Stimulated activated CD8-positive, alpha-beta memory T cell treated with anti-CD3 and anti-CD28 coated beads, Interleukin-12 subunit alpha, Interleukin-12 subunit beta, amount 100 ng/mL, for 4 hours (primary cell): ENCODE measurements at regions not wholly inside any gene's neighbourhood (a gene's known extent, or its start where the extent isn't known, plus 50 kb on each side); places are given as distances from the start of the nearest gene placed in this dataset.
"Not testable (repeated sequence)": the region's sequence is repeated elsewhere in the genome, so short reads cannot be mapped to it uniquely, and the experiment has no call there.

Source experiments
- DNase-seq: peaks from one replicate; pipeline ENCODE4 v3.0.0-alpha.2; 2020; ENCODE audit warnings: low read depth

GRCh38 chr13:88717946-88718345 lies 1046.8 kb downstream of the SLITRK5 start:
- DNase-seq, result no peak

GRCh38 chr13:88718781-88719180 lies 1047.6 kb downstream of the SLITRK5 start:
- DNase-seq, result no peak

GRCh38 chr13:88726075-88726474 lies 1054.9 kb downstream of the SLITRK5 start:
- DNase-seq, result no peak

DNA sequence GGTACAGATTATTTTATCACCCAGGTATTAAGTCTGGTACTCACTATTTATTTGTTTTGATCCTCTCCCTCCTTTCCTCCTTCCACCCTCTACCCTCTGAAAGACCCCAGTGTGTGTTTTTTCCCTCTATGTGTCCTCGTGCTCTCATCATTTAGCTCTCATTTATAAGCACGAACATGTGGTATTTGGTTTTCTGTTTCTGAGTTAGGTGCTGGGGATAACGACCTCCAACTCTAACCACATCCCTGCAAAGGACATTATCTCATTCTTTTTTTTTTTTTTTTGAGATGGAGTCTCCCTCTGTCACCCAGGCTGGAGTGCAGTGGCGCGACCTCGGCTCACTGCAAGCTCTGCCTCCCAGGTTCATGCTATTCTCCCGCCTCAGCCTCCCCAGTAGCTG lies 1056.1 kb downstream of the SLITRK5 start:
- DNase-seq, result not testable (repeated sequence)

DNA sequence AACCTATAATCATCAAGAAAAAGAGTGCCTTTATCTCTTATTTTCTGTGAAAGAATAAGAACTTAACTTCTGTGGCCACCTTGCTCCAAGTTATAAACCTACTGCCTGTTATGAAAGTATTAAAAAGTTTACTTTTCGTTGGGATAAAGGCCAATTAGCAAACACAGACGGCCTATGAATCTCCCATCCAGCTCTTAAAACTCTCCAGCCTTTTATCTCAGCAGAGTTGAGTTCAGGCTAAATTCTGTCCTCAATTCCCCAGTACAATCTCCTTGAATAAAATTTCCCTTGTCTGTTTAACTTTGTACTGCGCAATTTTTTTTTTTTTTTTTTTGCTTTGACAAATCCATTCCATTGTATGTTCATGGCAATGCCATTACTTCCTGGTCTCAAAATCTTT lies 1058.4 kb downstream of the SLITRK5 start:
- DNase-seq, result no peak

GRCh38 chr13:88736026-88736425 lies 1064.9 kb downstream of the SLITRK5 start:
- no peak for DNase-seq

DNA sequence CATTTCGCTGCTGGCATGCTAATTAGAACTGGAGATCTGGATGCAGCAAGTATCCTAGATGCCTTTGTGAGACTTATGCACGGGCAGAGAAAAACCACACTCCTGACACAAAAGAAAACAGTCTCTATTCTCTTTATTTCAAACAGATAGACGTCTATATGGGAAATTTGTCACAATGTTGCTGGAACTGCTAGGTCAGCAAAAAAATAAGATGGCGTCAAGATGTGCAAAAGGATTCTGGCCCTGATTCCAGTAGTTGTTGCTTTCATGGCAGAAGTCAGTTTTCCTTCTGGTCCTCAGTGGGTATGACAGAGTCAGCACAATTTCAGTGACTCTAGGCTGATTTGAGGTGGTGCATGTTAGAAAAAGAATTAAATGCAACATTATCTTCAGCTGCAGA lies 1068.0 kb downstream of the SLITRK5 start:
- no peak for DNase-seq

DNA sequence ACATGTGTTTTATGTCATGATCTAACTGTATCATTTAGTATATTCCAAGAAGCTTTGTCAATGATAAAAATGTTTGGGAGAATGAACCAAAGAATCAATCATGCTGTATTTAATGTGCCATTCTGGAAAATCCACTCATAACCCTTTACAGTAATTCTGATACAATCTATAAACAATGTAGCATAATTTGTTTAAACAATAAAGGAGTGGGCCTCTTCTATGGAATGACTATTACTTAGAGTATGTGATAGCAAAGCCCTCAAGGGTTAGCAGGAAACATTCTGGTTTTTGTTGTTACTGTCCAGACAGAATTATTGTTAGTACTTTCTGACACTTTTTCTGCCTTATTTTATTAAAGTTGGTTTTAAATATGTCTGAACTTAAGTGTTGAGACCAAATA lies 1073.1 kb downstream of the SLITRK5 start:
- no peak for DNase-seq

DNA sequence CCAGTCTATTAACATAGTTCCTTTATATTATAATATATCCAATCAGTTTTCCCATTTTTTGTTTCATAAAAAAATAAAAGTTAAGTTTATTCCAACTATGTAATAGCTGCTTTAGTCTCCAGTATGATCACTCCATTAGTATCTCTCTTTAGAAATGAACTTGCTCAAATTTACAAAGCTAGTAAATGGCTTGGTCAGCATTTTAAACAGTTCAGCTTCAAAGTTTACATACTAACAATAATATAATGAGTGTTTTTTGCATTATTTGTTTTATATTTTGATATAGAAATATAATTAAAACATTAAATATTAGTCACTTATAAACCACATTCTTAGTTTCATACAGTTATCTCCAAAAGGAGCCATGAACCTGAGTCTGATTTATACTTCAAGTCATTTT lies 1073.8 kb downstream of the SLITRK5 start:
- no peak for DNase-seq

GRCh38 chr13:88752041-88752440 lies 1080.9 kb downstream of the SLITRK5 start:
- DNase-seq, result no peak

- no peak for DNase-seq
These were observed 1083.0 kb downstream of the SLITRK5 start for GRCh38 chr13:88754141-88754540.

DNA sequence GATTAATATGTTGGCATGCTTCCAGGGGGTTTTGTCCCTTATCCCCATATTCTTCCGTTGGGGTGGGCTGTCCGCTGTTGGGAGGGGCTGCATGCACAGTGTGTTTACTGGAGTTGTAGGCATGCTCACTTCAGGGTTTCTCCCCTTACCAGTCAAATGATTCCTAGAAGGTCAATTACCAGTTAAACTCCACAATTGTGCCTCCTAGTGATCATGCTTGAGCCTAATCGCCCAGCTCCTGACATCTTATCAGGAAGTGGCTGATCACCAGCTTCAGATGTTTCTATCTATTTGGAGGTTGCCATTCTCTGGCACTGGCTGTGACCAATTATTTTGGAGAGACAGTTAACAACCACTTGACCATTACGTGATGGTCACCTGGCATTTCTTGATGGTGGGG lies 1090.0 kb downstream of the SLITRK5 start:
- no peak for DNase-seq

GRCh38 chr13:88764103-88764502 lies 1092.9 kb downstream of the SLITRK5 start:
- DNase-seq, result no peak

GRCh38 chr13:88800505-88800904 lies 1129.3 kb downstream of the SLITRK5 start:
- DNase-seq, result no peak

GRCh38 chr13:88801361-88801760 lies 1130.2 kb downstream of the SLITRK5 start:
- no peak for DNase-seq

DNA sequence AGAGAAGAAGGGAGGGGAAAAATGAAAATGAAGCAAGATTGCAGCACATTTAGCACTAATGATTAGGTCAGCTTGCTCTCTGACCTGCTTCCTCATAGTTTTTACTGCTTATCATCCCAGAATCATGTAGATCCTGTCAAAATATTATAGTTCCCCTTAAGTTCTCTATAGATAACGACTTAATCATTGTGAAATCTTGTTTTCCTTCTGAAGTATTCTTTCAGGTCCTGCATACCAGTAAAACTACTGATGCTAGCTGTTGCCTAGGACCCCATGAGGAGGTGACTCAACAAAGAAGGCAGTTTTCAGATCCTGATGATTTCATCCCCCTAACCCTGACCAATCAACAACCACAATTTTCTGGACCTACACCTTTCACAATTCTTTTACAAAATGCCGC lies 1131.7 kb downstream of the SLITRK5 start:
- DNase-seq, result no peak

- DNase-seq, result no peak
These were observed 1135.3 kb downstream of the SLITRK5 start for GRCh38 chr13:88806438-88806837.

DNA sequence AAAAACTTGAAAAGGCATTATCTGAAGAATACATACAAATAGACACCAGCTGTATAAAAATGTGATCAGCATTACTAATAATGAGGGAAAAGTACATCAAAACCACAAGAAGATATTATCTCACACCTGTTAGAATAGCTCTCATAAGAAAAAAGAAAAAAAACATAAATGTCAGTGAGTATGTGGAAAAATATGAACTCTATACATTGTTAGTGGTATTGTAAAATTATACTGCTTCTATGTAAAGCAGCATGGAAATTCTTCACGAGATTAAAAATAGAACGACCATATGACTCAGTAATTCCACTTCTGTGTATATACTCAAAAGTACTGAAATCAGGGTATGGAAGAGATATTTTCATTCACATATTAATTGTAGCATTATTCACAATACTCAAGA lies 1146.4 kb downstream of the SLITRK5 start:
- no peak for DNase-seq

DNA sequence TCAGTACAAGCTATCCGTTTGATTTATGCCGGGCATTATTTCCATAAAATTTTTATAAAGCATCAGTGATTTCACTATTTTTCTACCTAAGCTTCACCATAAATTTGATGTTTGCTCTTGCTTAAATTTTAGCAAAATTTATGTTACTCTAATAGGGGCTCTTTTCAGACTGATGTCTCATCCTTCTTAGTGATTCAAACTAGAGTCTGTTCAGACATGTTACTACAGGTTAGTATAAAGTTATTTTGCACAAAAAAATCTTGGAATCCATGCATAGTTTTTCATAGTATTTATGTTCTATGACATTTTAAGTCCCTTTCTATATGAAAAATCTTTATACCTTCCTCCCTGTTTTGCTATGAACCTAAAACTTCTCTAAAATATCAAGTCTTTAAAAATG lies 1151.9 kb downstream of the SLITRK5 start:
- DNase-seq, result no peak

DNA sequence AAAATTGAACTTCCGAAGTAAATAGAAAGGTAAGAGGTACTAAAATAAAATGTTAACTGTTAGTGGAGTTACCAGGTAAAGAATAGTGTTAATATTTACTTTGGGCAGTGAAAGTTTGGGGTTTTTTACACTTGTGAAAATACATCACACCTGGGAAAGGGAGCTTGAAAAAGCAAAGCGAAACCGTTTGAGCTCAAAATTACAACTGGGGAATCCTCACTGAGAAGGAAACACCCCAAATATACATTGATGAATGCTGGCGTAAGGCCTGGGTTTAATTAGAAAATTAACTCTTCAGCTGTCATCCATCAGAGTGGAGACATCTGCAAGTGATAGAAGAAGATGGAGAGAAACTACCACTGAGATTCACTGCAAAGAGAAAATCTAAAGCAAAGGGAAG lies 1153.0 kb downstream of the SLITRK5 start:
- no peak for DNase-seq

DNA sequence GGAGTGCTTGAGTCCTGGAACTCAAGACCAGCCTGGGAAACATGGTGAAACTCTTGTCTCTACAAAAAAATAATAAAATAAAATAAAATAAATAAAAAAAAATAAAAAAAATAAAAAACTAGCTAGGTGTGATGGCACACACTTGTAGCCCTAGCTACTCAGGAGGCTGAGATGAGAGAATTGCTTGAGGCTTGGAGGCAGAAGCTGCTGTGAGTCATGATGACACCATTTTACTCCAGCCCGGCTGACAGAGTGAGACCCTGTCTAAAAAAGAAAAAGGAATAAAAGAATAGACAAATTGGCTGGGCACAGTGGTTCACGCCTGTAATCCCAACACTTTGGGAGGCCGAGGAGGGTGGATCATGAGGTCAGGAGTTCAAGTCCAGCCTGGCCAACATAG lies 1168.9 kb downstream of the SLITRK5 start:
- no peak for DNase-seq

DNA sequence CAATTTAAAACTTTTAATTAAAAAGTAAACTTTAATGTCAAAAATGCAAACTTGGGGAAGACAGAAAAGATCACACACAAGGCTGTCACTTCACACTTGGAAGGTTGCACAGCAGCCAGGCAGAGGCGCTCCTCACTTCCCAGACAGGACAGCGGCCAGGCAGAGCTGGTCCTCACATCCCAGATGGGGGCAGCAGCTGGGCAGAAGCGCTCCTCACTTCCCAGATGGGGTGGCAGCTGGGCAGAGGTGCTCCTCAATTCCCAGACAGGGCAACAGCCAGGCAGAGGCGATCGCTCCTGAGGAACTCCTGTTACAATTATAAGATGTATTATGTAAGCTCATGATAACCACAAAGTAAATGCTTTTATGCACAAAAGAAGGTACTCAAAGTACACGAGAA lies 1181.1 kb downstream of the SLITRK5 start:
- DNase-seq, result not testable (repeated sequence)

DNA sequence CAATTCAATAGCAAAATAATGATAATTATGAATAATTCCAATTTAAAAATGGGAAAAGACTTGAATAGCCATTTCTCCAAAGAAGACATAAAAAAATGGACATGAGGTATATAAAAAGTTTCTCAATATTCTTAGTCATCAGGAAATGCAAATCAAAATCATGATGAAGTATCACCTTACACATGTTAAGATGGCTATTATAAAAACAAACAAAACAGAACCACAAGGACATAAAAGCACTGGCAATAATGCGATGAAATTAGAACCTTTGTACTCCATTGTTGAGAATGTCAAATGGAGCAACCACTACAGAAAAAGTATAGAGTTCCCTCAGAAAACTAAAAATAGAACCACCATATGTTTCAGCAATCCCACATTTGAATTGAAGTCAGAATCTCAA lies 1186.1 kb downstream of the SLITRK5 start:
- no peak for DNase-seq

- DNase-seq, result no peak
These were observed 1191.0 kb downstream of the SLITRK5 start for GRCh38 chr13:88862095-88862620.

DNA sequence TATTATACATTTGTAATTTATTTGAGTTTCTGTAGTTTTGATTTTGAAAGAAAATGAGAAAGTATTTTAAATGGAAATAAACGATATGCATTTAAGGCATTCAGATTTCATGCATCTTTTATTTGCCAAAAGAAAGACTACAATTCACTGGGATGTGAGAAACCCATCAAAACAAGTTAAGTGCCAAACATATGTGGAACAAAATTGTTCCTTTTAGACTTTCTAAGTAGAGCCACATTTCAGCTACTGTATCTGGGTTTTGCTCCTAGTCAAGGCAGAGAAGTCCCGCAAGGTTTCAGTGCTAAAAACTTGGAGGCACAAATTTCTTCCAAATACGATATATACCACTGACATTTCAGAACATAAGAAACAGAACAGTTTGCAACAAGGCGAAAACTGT lies 1191.9 kb downstream of the SLITRK5 start:
- DNase-seq, result no peak
